H9 (cell line): ENCODE measurements at regions not wholly inside any gene's neighbourhood (a gene's known extent, or its start where the extent isn't known, plus 50 kb on each side); places are given as distances from the start of the nearest gene placed in this dataset.

Source experiments
- DNase-seq: peaks from one replicate; pipeline ENCODE4 v3.0.0-alpha.2; 2017
- H2AFZ ChIP-seq: one replicate; pipeline ENCODE4 v1.6.1; 2013; ENCODE audit warnings: mild to moderate bottlenecking, low read length, control low read depth, moderate library complexity
- H2AK5ac ChIP-seq: 2 replicates; pipeline ENCODE4 v1.6.1; 2013; ENCODE audit warnings: low read length, control low read depth, mixed read lengths; ENCODE audit not compliant: insufficient read length
- H2BK120ac ChIP-seq: one replicate; pipeline ENCODE4 v1.6.1; 2013; ENCODE audit warnings: low read depth, mild to moderate bottlenecking, low read length, control low read depth, inconsistent platforms; ENCODE audit not compliant: poor library complexity, severe bottlenecking
- H2BK12ac ChIP-seq: 2 replicates; pipeline ENCODE4 v1.6.1; 2013; ENCODE audit warnings: low read length, control low read depth, mixed read lengths, low read depth; ENCODE audit not compliant: insufficient read length
- H2BK15ac ChIP-seq: 2 replicates; pipeline ENCODE4 v1.6.1; 2013; ENCODE audit warnings: low read depth, low read length, control low read depth
- H2BK20ac ChIP-seq: one replicate; pipeline ENCODE4 v1.6.1; 2013; ENCODE audit warnings: low read depth, mild to moderate bottlenecking, low read length, control low read depth, inconsistent platforms; ENCODE audit not compliant: poor library complexity, severe bottlenecking
- H2BK5ac ChIP-seq: 2 replicates; pipeline ENCODE4 v1.6.1; 2013; ENCODE audit warnings: low read length, control low read depth, mixed read lengths; ENCODE audit not compliant: insufficient read length
- H3K14ac ChIP-seq: 2 replicates; pipeline ENCODE4 v1.6.1; 2013; ENCODE audit warnings: low read length, control low read depth; ENCODE audit not compliant: insufficient read depth
- H3K18ac ChIP-seq: 2 replicates; pipeline ENCODE4 v1.6.1; 2013; ENCODE audit warnings: low read depth, mild to moderate bottlenecking, mixed read lengths, low read length, control low read depth; ENCODE audit not compliant: insufficient read length
- H3K23ac ChIP-seq: 2 replicates; pipeline ENCODE4 v1.6.1; 2013; ENCODE audit warnings: low read length, control low read depth, mixed read lengths, low read depth; ENCODE audit not compliant: insufficient read length
- H3K23me2 ChIP-seq: 2 replicates; pipeline ENCODE4 v1.6.1; 2013; ENCODE audit warnings: low read depth, mild to moderate bottlenecking, mixed read lengths, low read length, control low read depth; ENCODE audit not compliant: insufficient read length, poor library complexity, severe bottlenecking
- H3K27ac ChIP-seq: 2 replicates; pipeline ENCODE4 v1.5.1; 2013; ENCODE audit warnings: low read length, control low read depth, mixed read lengths, low read depth; ENCODE audit not compliant: insufficient read length
- H3K27me3 ChIP-seq: 2 replicates; pipeline ENCODE4 v1.6.1; 2013; ENCODE audit warnings: low read length, control low read depth, inconsistent platforms; ENCODE audit not compliant: insufficient read depth
- H3K4ac ChIP-seq: 2 replicates; pipeline ENCODE4 v1.6.1; 2013; ENCODE audit warnings: low read depth, mild to moderate bottlenecking, control low read depth, inconsistent platforms, low read length, moderate library complexity
- H3K4me1 ChIP-seq: 2 replicates; pipeline ENCODE4 v1.6.1; 2013; ENCODE audit warnings: low read length, control low read depth, inconsistent platforms; ENCODE audit not compliant: insufficient read depth
- H3K4me2 ChIP-seq: 2 replicates; pipeline ENCODE4 v1.6.1; 2013; ENCODE audit warnings: low read length, control low read depth, mixed read lengths; ENCODE audit not compliant: insufficient read length, insufficient read depth
- H3K56ac ChIP-seq: 2 replicates; pipeline ENCODE4 v1.6.1; 2013; ENCODE audit warnings: low read depth, mild to moderate bottlenecking, mixed read lengths, low read length, control low read depth; ENCODE audit not compliant: insufficient read length
- H3K79me1 ChIP-seq: 2 replicates; pipeline ENCODE4 v1.6.1; 2013; ENCODE audit warnings: low read depth, mild to moderate bottlenecking, moderate library complexity, low read length, control low read depth, inconsistent platforms; ENCODE audit not compliant: insufficient read depth, poor library complexity, severe bottlenecking
- H3K79me2 ChIP-seq: 2 replicates; pipeline ENCODE4 v1.6.1; 2013; ENCODE audit warnings: low read length, control low read depth, inconsistent platforms; ENCODE audit not compliant: insufficient read depth
- H3K9ac ChIP-seq: 2 replicates; pipeline ENCODE4 v1.6.1; 2013; ENCODE audit warnings: low read length, control low read depth, mixed read lengths; ENCODE audit not compliant: insufficient read length; ENCODE audit errors: extremely low read depth
- H3K9me3 ChIP-seq: one replicate; pipeline ENCODE4 v1.6.1; 2013; ENCODE audit warnings: low read depth, low read length, inconsistent platforms; ENCODE audit not compliant: control insufficient read depth
- H3T11ph ChIP-seq: one replicate; pipeline ENCODE4 v1.6.1; 2013; ENCODE audit warnings: mild to moderate bottlenecking, low read length, control low read depth, inconsistent platforms
- H4K20me1 ChIP-seq: one replicate; pipeline ENCODE4 v1.6.1; 2013; ENCODE audit not compliant: control insufficient read depth, insufficient read length, insufficient read depth
- H4K5ac ChIP-seq: 2 replicates; pipeline ENCODE4 v1.6.1; 2013; ENCODE audit warnings: low read depth, mild to moderate bottlenecking, mixed read lengths, low read length, control low read depth; ENCODE audit not compliant: insufficient read length
- H4K8ac ChIP-seq: replicated peaks from 2 replicates; pipeline ENCODE4 v1.6.1; 2013; ENCODE audit warnings: low read length, control low read depth, mixed read lengths, low read depth; ENCODE audit not compliant: insufficient read length
- H4K91ac ChIP-seq: 2 replicates; pipeline ENCODE4 v1.6.1; 2013; ENCODE audit warnings: low read depth, mild to moderate bottlenecking, moderate library complexity, mixed read lengths, low read length, control low read depth; ENCODE audit not compliant: insufficient read length
- H3K27ac Mint-ChIP-seq, 3 experiments: 2 replicates in 2 of 3; 3 replicates in 1 of 3; pipeline ENCODE4 v1.8.0; 2020 to 2021; ENCODE audit warnings: mixed read lengths in 3 of 3, mild to moderate bottlenecking in 1 of 3, moderate library complexity in 1 of 3
- H3K27me3 Mint-ChIP-seq: 2 replicates; pipeline ENCODE4 v1.8.0; 2021; ENCODE audit warnings: low read depth, mild to moderate bottlenecking, moderate library complexity, mixed read lengths
- H3K36me3 Mint-ChIP-seq, 3 experiments: 2 replicates in 2 of 3; 3 replicates in 1 of 3; pipeline ENCODE4 v1.8.0; 2020 to 2021; ENCODE audit warnings: low read depth in 3 of 3, mixed read lengths in 3 of 3; ENCODE audit not compliant: insufficient read depth in 1 of 3
- H3K4me1 Mint-ChIP-seq, 2 experiments: 2 replicates each; pipeline ENCODE4 v1.8.0; 2020; ENCODE audit warnings: mixed read lengths in 2 of 2
- H3K4me3 Mint-ChIP-seq, 2 experiments: 2 replicates in 1 of 2; 3 replicates in 1 of 2; pipeline ENCODE4 v1.8.0; 2020 to 2021; ENCODE audit warnings: mild to moderate bottlenecking in 2 of 2, mixed read lengths in 2 of 2, moderate library complexity in 1 of 2
- H3K9me3 Mint-ChIP-seq, 2 experiments: 2 replicates in 1 of 2; 3 replicates in 1 of 2; pipeline ENCODE4 v1.8.0; 2020; ENCODE audit warnings: mild to moderate bottlenecking in 2 of 2, mixed read lengths in 2 of 2, moderate library complexity in 1 of 2
- CTCF ChIP-seq: fragments of 200-600 bp; sonication (generic); conservative IDR thresholded peaks from 3 replicates; pipeline ENCODE4 v1.8.0; 2021; ENCODE audit warnings: antibody characterized with exemption, mild to moderate bottlenecking

DNA sequence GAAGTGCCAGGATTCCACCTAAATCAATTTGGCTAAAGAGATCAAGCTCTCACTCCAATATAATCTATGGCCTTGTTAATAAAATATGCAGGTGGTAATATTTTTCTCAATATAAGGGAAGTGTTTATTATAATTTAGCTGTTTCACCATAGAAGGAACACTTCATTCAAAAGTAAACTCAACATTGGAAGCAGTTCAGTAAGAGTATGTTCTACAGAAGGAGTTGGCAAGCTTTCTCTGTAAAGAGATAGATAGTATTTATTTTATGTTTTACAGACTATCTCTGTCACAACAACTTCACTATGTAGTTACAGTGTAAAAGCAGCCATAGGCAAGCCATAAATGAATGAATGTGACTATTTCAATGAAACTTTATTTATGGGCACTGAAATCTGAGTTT, 313.6 kb upstream of the ANO3 start:
- DNase-seq: no peak
- Histone ChIP-seq H4K5ac (no peak overlapping the region), H3K23me2 (no peaks in the 10 kb centered on the region), H2BK15ac (no peak overlapping the region), H3T11ph (no peak overlapping the region), H2AFZ (no peak overlapping the region), H2BK12ac (no peak overlapping the region), H3K9ac (no peak overlapping the region), H3K23ac (no peak overlapping the region), H2BK5ac (no peak overlapping the region), H3K56ac (no peak overlapping the region), H2AK5ac (no peak overlapping the region), H2BK20ac (no peak overlapping the region), H3K4ac (no peak overlapping the region), H3K4me2 (no peak overlapping the region), H4K8ac (no peak overlapping the region), H2BK120ac (no peak overlapping the region), H3K79me1 (no peaks in the 10 kb centered on the region), H3K4me1 (peaks cover 2% of the 10 kb centered on the region), H3K27ac (no peak overlapping the region), H3K18ac (no peak overlapping the region), H3K9me3 (no peaks in the 10 kb centered on the region), H3K79me2 (no peaks in the 10 kb centered on the region), H4K91ac (no peak overlapping the region), H3K27me3 (no peaks in the 10 kb centered on the region), H3K14ac (no peak overlapping the region), H4K20me1 (no peaks in the 10 kb centered on the region)
- no peaks in the 10 kb centered on the region for H3K27me3 Mint-ChIP-seq
- no peaks in the 10 kb centered on the region; a peak in 1 of 5 replicates for H3K9me3 Mint-ChIP-seq
- no peak overlapping the region for H3K4me3 Mint-ChIP-seq
- no peaks in the 10 kb centered on the region for H3K36me3 Mint-ChIP-seq
- TF ChIP-seq CTCF: no peak
- H3K27ac Mint-ChIP-seq: no peak overlapping the region
- H3K4me1 Mint-ChIP-seq: peaks cover 0 to 6% of the 10 kb centered on the region in 2 experiments; a peak in 1 of 4 replicates
